GM12878 (cell line): ENCODE measurements at regions not wholly inside any gene's neighbourhood (a gene's known extent, or its start where the extent isn't known, plus 50 kb on each side); places are given as distances from the start of the nearest gene placed in this dataset.

ENCODE experiments used
- ATAC-seq: fragments of 200-7000 bp; cut with Tn5 transposase; 3 replicates; pipeline ENCODE4 v1.9.1; 2020; ENCODE audit warnings: mild to moderate bottlenecking, moderate library complexity
- BruUV-seq: library from RNA; stranded (reverse); fragments of 400-500 nt; replicated peaks from 2 replicates; lab custom pipeline; 2021; lab: Mats Ljungman, UMichigan
- CTCF ChIA-PET: fragments of 300-600 bp; sonication (Branson Sonifier 250); formaldehyde crosslinking; extraction: SDS; loops from one replicate; lab custom pipeline; 2021; ENCODE audit warnings: inconsistent platforms; lab: Yijun Ruan, JAX
- POLR2A ChIA-PET: fragments of 350-600 bp; formaldehyde crosslinking; extraction: SDS; loops from one replicate; lab custom pipeline; 2021; ENCODE audit warnings: inconsistent platforms; lab: Charles Lee
- RAD21 ChIA-PET: fragments of 300-600 bp; sonication (Branson Sonifier 250); formaldehyde crosslinking; loops from one replicate; lab custom pipeline; 2023; ENCODE audit warnings: antibody characterized with exemption; ENCODE audit not compliant: unreplicated experiment; lab: Charles Lee
- SMC1A ChIA-PET: fragments of 300-600 bp; sonication (Branson Sonifier 250); formaldehyde crosslinking; loops from one replicate; lab custom pipeline; 2023; ENCODE audit not compliant: unreplicated experiment, uncharacterized antibody; lab: Charles Lee
- DNase-seq: peaks from one replicate; pipeline ENCODE4 v3.0.0-alpha.2; 2011; ENCODE audit warnings: low read depth, low spot score
- FAIRE-seq: peaks from 3 replicates; lab custom pipeline; 2011; peaks lifted over from hg19 to GRCh38; lab: Jason Lieb, UNC
- H2AFZ ChIP-seq: 2 replicates; pipeline ENCODE4 v1.6.0; 2011; ENCODE audit warnings: low read depth, low read length, control low read depth; ENCODE audit not compliant: control insufficient read depth
- H3K27ac ChIP-seq: 2 replicates; pipeline ENCODE4 v1.5.1; 2011; ENCODE audit warnings: control low read depth; ENCODE audit not compliant: control insufficient read depth, insufficient read depth
- H3K27me3 ChIP-seq, 2 experiments: replicated peaks in 1 of 2; 2 replicates each; pipeline versions ENCODE4 v1.6.0 to v1.6.1; 2011; ENCODE audit warnings: low read length in 1 of 2; ENCODE audit not compliant: control insufficient read depth in 2 of 2, insufficient read depth in 2 of 2
- H3K36me3 ChIP-seq, 2 experiments: 2 replicates each; pipeline ENCODE4 v1.5.1; 2011; ENCODE audit warnings: low read length in 1 of 2; ENCODE audit not compliant: control insufficient read depth in 2 of 2, insufficient read depth in 2 of 2
- H3K4me1 ChIP-seq: 2 replicates; pipeline ENCODE4 v1.6.1; 2011; ENCODE audit warnings: mild to moderate bottlenecking, low read length, moderate library complexity, mixed read lengths; ENCODE audit not compliant: control insufficient read depth, insufficient read depth
- H3K4me2 ChIP-seq: 2 replicates; pipeline ENCODE4 v1.6.0; 2011; ENCODE audit warnings: control low read depth; ENCODE audit not compliant: control insufficient read depth, insufficient read depth
- H3K4me3 ChIP-seq: fragments of 200-600 bp; sonication (generic); 2 replicates; pipeline ENCODE4 v1.5.1; 2016
- H3K79me2 ChIP-seq: 2 replicates; pipeline ENCODE4 v1.6.0; 2011; ENCODE audit warnings: low read length; ENCODE audit not compliant: control insufficient read depth, insufficient read depth
- H3K9ac ChIP-seq: 2 replicates; pipeline ENCODE4 v1.8.0; 2011; ENCODE audit warnings: low read length, control low read depth, mixed read lengths; ENCODE audit not compliant: control insufficient read depth, insufficient read depth
- H3K9me3 ChIP-seq: replicated peaks from 3 replicates; pipeline ENCODE4 v1.5.1; 2011; ENCODE audit warnings: mild to moderate bottlenecking, low read length; ENCODE audit not compliant: control insufficient read depth, insufficient read depth
- H4K20me1 ChIP-seq: 2 replicates; pipeline ENCODE4 v1.6.0; 2011; ENCODE audit not compliant: control insufficient read depth, insufficient read depth
- ATF7 ChIP-seq: fragments of 450-650 bp; IDR thresholded peaks from 2 replicates; pipeline ENCODE4 v1.6.1; 2016; ENCODE audit warnings: low read depth, mild to moderate bottlenecking
- CBFB ChIP-seq: IDR thresholded peaks from 2 replicates; pipeline ENCODE4 v1.6.1; 2016; ENCODE audit warnings: antibody characterized with exemption, low read depth
- DPF2 ChIP-seq: fragments of 450-650 bp; IDR thresholded peaks from 2 replicates; pipeline ENCODE4 v1.6.1; 2017; ENCODE audit warnings: mild to moderate bottlenecking
- EGR1 ChIP-seq, 2 experiments: IDR thresholded peaks; 1 replicate in 1 of 2; 2 replicates in 1 of 2; pipeline ENCODE4 v1.6.1; 2011 to 2012; ENCODE audit warnings: low read depth in 2 of 2, low read length in 2 of 2, borderline replicate concordance in 1 of 2, mild to moderate bottlenecking in 1 of 2, moderate library complexity in 1 of 2
- NBN ChIP-seq: fragments of 450-650 bp; IDR thresholded peaks from 2 replicates; pipeline ENCODE4 v1.6.1; 2016
- ZSCAN29 ChIP-seq: fragments of 450-650 bp; IDR thresholded peaks from 2 replicates; pipeline ENCODE4 v1.6.1; 2017; ENCODE audit warnings: mild to moderate bottlenecking, moderate library complexity
- WGBS: methylation state at CpG from one replicate; pipeline ENCODE4 v1.1.6; 2016; ENCODE audit warnings: low lambda C conversion rate; ENCODE audit not compliant: insufficient replicate concordance, insufficient coverage; ENCODE audit errors: missing lambda C conversion rate; 5-methylcytosine and 5-hydroxymethylcytosine counted together
- in situ Hi-C: fragments of 300-500 bp; cut with MboI; formaldehyde crosslinking; loops from 9 replicates; pipeline ENCODE4 v1.14.3; 2018; ENCODE audit warnings: mixed read lengths
- intact Hi-C: fragments of 100-400 bp; cut with micrococcal nuclease; formaldehyde crosslinking; loops from one replicate; pipeline ENCODE4 v1.14.2; 2022; ENCODE audit not compliant: unreplicated experiment
- TF ChIP-seq, protein P1 (sequence below): IDR thresholded peaks from 2 replicates; pipeline ENCODE4 v1.6.1; 2011; ENCODE audit warnings: low read depth, mild to moderate bottlenecking, low read length, moderate library complexity, borderline replicate concordance; ENCODE audit errors: extremely low read depth
- TF ChIP-seq, protein P2 (sequence below): IDR thresholded peaks from 2 replicates; pipeline ENCODE4 v1.6.1; 2012; ENCODE audit warnings: mild to moderate bottlenecking, low read depth, low read length
- TF ChIP-seq, protein P3 (sequence below): IDR thresholded peaks from 2 replicates; pipeline ENCODE4 v1.6.1; 2011; ENCODE audit warnings: low read depth, low read length, improper control_type of control experiment, borderline replicate concordance

DNA sequence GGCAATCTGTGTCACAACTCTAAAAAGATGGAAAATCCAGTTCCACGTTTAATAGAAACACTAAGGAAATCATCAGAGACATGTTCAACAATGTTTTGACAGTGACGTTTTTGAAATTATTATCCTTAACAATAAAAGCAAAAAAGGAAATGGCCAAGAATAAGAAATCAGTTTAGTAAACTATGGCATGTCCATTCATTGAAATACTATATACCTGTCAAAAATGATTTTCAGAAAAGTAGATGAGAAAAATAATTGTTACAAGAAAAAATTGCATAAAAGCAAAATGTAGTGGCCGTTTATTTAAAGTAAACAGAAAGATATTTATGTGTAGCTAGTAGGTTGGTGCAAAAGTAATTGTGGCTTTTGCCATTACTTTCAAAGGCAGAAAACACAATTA, 345.4 kb upstream of the NPSR1 start:
- BruUV-seq = no TSS peak
- intact Hi-C loops (no loop called here), in situ Hi-C loops (no loop called here)
- no peak overlapping the region for H3K9ac ChIP-seq
- no peaks in the 10 kb centered on the region for H4K20me1 ChIP-seq
- H3K27ac ChIP-seq = no peak overlapping the region
- SMC1A ChIA-PET = no interaction called here
- DNase-seq (no peak), FAIRE-seq (no peak), ATAC-seq (no peak)
- H3K36me3 ChIP-seq = no peaks in the 10 kb centered on the region
- POLR2A ChIA-PET = no interaction called here
- H3K27me3 ChIP-seq = no peaks in the 10 kb centered on the region
- RAD21 ChIA-PET = no interaction called here
- H2AFZ ChIP-seq = no peak overlapping the region
- CTCF ChIA-PET = no interaction called here
- no peaks in the 10 kb centered on the region for H3K79me2 ChIP-seq
- H3K9me3 ChIP-seq = no peaks in the 10 kb centered on the region
- H3K4me2 ChIP-seq = no peak overlapping the region
- no peak overlapping the region for H3K4me3 ChIP-seq
- H3K4me1 ChIP-seq = no peaks in the 10 kb centered on the region
- TF ChIP-seq DPF2 (no peak), NBN (no peak), ZSCAN29 (no peak), CBFB (no peak), EGR1 (IDR thresholded peaks at IDR 0.05; ENCODE audit: borderline replicate concordance in 1 of 2, low read depth in 2 of 2, low read length in 2 of 2) (no peak), ATF7 (no peak)
- TF ChIP-seq, protein P1, sequence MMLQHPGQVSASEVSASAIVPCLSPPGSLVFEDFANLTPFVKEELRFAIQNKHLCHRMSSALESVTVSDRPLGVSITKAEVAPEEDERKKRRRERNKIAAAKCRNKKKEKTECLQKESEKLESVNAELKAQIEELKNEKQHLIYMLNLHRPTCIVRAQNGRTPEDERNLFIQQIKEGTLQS = no peak
- TF ChIP-seq, protein P2, sequence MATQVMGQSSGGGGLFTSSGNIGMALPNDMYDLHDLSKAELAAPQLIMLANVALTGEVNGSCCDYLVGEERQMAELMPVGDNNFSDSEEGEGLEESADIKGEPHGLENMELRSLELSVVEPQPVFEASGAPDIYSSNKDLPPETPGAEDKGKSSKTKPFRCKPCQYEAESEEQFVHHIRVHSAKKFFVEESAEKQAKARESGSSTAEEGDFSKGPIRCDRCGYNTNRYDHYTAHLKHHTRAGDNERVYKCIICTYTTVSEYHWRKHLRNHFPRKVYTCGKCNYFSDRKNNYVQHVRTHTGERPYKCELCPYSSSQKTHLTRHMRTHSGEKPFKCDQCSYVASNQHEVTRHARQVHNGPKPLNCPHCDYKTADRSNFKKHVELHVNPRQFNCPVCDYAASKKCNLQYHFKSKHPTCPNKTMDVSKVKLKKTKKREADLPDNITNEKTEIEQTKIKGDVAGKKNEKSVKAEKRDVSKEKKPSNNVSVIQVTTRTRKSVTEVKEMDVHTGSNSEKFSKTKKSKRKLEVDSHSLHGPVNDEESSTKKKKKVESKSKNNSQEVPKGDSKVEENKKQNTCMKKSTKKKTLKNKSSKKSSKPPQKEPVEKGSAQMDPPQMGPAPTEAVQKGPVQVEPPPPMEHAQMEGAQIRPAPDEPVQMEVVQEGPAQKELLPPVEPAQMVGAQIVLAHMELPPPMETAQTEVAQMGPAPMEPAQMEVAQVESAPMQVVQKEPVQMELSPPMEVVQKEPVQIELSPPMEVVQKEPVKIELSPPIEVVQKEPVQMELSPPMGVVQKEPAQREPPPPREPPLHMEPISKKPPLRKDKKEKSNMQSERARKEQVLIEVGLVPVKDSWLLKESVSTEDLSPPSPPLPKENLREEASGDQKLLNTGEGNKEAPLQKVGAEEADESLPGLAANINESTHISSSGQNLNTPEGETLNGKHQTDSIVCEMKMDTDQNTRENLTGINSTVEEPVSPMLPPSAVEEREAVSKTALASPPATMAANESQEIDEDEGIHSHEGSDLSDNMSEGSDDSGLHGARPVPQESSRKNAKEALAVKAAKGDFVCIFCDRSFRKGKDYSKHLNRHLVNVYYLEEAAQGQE = no peak
- TF ChIP-seq, protein P3, sequence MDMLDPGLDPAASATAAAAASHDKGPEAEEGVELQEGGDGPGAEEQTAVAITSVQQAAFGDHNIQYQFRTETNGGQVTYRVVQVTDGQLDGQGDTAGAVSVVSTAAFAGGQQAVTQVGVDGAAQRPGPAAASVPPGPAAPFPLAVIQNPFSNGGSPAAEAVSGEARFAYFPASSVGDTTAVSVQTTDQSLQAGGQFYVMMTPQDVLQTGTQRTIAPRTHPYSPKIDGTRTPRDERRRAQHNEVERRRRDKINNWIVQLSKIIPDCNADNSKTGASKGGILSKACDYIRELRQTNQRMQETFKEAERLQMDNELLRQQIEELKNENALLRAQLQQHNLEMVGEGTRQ = no peak
- 1% methylated on average over 3 of the region's 3 CpGs for WGBS
